ENCODE measurements at regions not wholly inside any gene's neighbourhood (a gene's known extent, or its start where the extent isn't known, plus 50 kb on each side); places are given as distances from the start of the nearest gene placed in this dataset.
"Not testable (repeated sequence)": the region's sequence is repeated elsewhere in the genome, so short reads cannot be mapped to it uniquely, and the experiment has no call there.

DNA sequence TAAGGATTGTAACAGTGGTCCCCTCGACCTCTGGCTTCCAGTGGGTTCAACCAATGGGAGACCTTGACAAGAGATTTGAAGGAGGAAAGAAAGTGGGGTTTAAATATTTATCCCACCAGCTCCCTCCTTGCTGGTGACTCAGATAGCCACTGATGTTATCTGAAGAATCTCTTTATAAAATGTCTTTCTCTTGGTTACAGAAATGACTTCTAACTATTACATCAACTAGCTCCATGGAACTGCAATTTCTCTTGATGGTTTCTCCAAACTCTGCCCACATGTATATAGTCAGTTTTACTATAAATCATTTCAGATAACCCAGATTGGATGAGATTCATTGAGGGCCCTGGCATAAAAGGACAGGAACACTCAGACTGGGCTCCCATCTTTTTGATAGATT, 920.2 kb upstream of the SOX9 start:
- intact Hi-C loops (cut with DNase I): no loop called here
- H3K9me3 ChIP-seq: no peaks in the 10 kb centered on the region
- no peak overlapping the region for H3K4me3 ChIP-seq
- no peak for DNase-seq (ENCODE audit: extremely low spot score in 2 of 2)
- H3K36me3 ChIP-seq: no peaks in the 10 kb centered on the region
- no peaks in the 10 kb centered on the region for H3K4me1 ChIP-seq
- H3K27ac ChIP-seq: no peak overlapping the region
- H3K27me3 ChIP-seq: no peaks in the 10 kb centered on the region
- TF ChIP-seq, protein P1, sequence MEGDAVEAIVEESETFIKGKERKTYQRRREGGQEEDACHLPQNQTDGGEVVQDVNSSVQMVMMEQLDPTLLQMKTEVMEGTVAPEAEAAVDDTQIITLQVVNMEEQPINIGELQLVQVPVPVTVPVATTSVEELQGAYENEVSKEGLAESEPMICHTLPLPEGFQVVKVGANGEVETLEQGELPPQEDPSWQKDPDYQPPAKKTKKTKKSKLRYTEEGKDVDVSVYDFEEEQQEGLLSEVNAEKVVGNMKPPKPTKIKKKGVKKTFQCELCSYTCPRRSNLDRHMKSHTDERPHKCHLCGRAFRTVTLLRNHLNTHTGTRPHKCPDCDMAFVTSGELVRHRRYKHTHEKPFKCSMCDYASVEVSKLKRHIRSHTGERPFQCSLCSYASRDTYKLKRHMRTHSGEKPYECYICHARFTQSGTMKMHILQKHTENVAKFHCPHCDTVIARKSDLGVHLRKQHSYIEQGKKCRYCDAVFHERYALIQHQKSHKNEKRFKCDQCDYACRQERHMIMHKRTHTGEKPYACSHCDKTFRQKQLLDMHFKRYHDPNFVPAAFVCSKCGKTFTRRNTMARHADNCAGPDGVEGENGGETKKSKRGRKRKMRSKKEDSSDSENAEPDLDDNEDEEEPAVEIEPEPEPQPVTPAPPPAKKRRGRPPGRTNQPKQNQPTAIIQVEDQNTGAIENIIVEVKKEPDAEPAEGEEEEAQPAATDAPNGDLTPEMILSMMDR (IDR thresholded peaks at IDR 0.05): no peak
- TF ChIP-seq POLR2AphosphoS5 (IDR thresholded peaks at IDR 0.05; ENCODE audit: insufficient read depth in 1 of 2, low read depth in 1 of 2): no peak
- TF ChIP-seq POLR2A (IDR thresholded peaks at IDR 0.05): no peak

DNA sequence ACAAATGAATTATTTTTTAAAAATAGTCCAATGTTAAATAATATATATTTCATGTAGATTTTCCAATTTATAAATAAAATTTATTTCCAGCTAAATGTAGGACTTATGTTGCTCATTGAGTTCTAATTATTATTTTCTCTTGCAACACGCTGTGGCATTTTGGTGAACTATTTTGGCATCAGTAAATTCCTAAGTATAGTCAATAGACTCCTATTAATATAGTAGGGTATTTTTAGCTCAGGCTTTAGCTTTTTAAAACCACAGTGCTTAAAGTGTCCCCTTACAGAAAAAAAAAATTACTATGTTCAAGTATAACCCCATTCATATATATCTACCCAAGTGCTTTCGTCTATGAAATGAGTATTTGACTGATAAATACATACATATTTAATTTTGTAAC, 919.2 kb upstream of the SOX9 start:
- Histone ChIP-seq H3K4me1 (no peaks in the 10 kb centered on the region), H3K4me3 (no peak overlapping the region), H3K27me3 (no peaks in the 10 kb centered on the region), H3K36me3 (no peaks in the 10 kb centered on the region), H3K27ac (no peak overlapping the region), H3K9me3 (no peaks in the 10 kb centered on the region)
- TF ChIP-seq POLR2A (IDR thresholded peaks at IDR 0.05) (no peak), POLR2AphosphoS5 (IDR thresholded peaks at IDR 0.05; ENCODE audit: insufficient read depth in 1 of 2, low read depth in 1 of 2) (no peak)
- TF ChIP-seq, protein P1 (IDR thresholded peaks at IDR 0.05): no peak
- intact Hi-C loops (cut with DNase I): no loop called here
- DNase-seq (ENCODE audit: extremely low spot score in 2 of 2): no peak

DNA sequence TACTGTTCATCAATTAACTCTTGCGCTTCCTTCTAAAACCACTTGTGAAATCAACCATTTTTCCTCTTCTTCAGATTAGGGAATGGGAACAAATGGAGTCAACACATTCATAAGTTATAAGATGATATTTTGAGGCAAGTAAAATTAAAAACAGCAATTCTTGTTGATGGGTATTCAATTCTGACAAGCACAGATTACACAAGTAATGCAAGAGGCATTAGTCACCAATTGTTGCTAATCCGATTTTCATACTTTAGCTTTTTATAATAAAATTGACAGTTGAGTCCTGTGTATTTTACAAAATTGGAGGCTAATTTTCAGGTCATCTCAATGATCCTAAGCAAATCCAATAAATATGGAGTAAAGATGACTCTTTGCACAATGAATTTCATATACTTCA, 918.4 kb upstream of the SOX9 start:
- TF ChIP-seq, protein P1 (IDR thresholded peaks at IDR 0.05): no peak
- TF ChIP-seq POLR2A (IDR thresholded peaks at IDR 0.05): no peak
- TF ChIP-seq POLR2AphosphoS5 (IDR thresholded peaks at IDR 0.05; ENCODE audit: insufficient read depth in 1 of 2, low read depth in 1 of 2): no peak
- H3K27me3 ChIP-seq: no peaks in the 10 kb centered on the region
- H3K4me1 ChIP-seq: no peaks in the 10 kb centered on the region
- intact Hi-C loops (cut with DNase I): no loop called here
- no peak overlapping the region for H3K4me3 ChIP-seq
- H3K9me3 ChIP-seq: no peaks in the 10 kb centered on the region
- DNase-seq (ENCODE audit: extremely low spot score in 2 of 2): no peak
- no peaks in the 10 kb centered on the region for H3K36me3 ChIP-seq
- no peak overlapping the region for H3K27ac ChIP-seq

DNA sequence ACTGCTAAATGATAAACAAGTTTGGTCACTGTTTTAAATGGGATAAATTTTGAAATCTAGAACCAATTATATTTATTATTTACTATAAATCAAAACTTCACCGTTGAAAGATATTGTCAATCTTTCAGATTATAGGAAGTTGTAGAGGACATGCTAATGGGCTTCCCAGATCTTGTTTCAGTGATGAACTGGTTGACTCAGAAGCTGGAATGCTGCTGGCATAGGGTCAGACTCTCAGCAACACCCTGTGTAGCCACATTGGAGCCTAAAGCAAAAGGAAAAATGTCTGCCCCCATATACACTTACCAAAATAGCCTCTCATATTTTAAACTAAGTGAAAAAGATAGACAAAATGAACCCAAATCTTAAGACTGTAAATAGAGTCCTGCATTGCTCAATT, 916.9 kb upstream of the SOX9 start:
- no peaks in the 10 kb centered on the region for H3K27me3 ChIP-seq
- H3K36me3 ChIP-seq: no peaks in the 10 kb centered on the region
- DNase-seq (ENCODE audit: extremely low spot score in 2 of 2): no peak
- intact Hi-C loops (cut with DNase I): no loop called here
- H3K9me3 ChIP-seq: no peaks in the 10 kb centered on the region
- H3K27ac ChIP-seq: no peak overlapping the region
- no peaks in the 10 kb centered on the region for H3K4me1 ChIP-seq
- no peak for TF ChIP-seq POLR2AphosphoS5 (IDR thresholded peaks at IDR 0.05; ENCODE audit: insufficient read depth in 1 of 2, low read depth in 1 of 2)
- TF ChIP-seq POLR2A (IDR thresholded peaks at IDR 0.05): no peak
- TF ChIP-seq, protein P1 (IDR thresholded peaks at IDR 0.05): no peak
- no peak overlapping the region for H3K4me3 ChIP-seq

DNA sequence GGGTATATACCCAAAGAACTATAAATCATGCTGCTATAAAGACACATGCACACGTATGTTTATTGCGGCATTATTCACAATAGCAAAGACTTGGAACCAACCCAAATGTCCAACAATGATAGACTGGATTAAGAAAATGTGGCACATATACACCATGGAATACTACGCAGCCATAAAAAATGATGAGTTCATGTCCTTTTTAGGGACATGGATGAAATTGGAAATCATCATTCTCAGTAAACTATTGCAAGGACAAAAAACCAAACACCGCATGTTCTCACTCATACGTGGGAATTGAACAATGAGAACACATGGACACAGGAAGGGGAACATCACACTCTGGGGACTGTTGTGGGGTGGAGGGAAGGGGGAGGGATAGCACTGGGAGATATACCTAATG, 914.9 kb upstream of the SOX9 start:
- H3K9me3 ChIP-seq; H3K27me3 ChIP-seq; DNase-seq (ENCODE audit: extremely low spot score in 2 of 2); H3K4me1 ChIP-seq; H3K27ac ChIP-seq; intact Hi-C loops (cut with DNase I); H3K36me3 ChIP-seq; H3K4me3 ChIP-seq: not testable (repeated sequence)

Data from vagina (tissue), 2 donors.